ENCODE measurements at regions not wholly inside any gene's neighbourhood (a gene's known extent, or its start where the extent isn't known, plus 50 kb on each side); places are given as distances from the start of the nearest gene placed in this dataset.
A peak's percentile ranks its signal among the peaks of the same experiment; 100 is the strongest.
"Not testable (repeated sequence)": the region's sequence is repeated elsewhere in the genome, so short reads cannot be mapped to it uniquely, and the experiment has no call there.

- no peak for DNase-seq
These were observed 209.7 kb upstream of the TENT5A start for GRCh38 chr6:81962198-81962597.

- no peak for DNase-seq
These were observed 198.4 kb upstream of the TENT5A start for GRCh38 chr6:81950877-81951276.

GRCh38 chr6:81948861-81949260 lies 196.4 kb upstream of the TENT5A start:
- DNase-seq = no peak

- DNase-seq = not testable (repeated sequence)
These were observed 195.7 kb upstream of the TENT5A start for GRCh38 chr6:81948196-81948595.

GRCh38 chr6:81944661-81945060 lies 192.2 kb upstream of the TENT5A start:
- no peak for DNase-seq

GRCh38 chr6:81942842-81943241 lies 190.4 kb upstream of the TENT5A start:
- DNase-seq = not testable (repeated sequence)

- no peak for DNase-seq
These were observed 189.5 kb upstream of the TENT5A start for GRCh38 chr6:81942067-81942370.

GRCh38 chr6:81940451-81940985 lies 188.0 kb upstream of the TENT5A start:
- no peak for DNase-seq

GRCh38 chr6:81939766-81940165 lies 187.3 kb upstream of the TENT5A start:
- DNase-seq = no peak

GRCh38 chr6:81938991-81939732 lies 186.7 kb upstream of the TENT5A start:
- DNase-seq = peak; percentile 85

GRCh38 chr6:81938014-81938856 lies 185.8 kb upstream of the TENT5A start:
- DNase-seq = peak; percentile 76

GRCh38 chr6:81937296-81937937 lies 184.9 kb upstream of the TENT5A start:
- no peak for DNase-seq

GRCh38 chr6:81934936-81935335 lies 182.5 kb upstream of the TENT5A start:
- DNase-seq = no peak

GRCh38 chr6:81933608-81934051 lies 181.1 kb upstream of the TENT5A start:
- DNase-seq = no peak

GRCh38 chr6:81933089-81933488 lies 180.6 kb upstream of the TENT5A start:
- DNase-seq = no peak

- not testable (repeated sequence) for DNase-seq
These were observed 180.0 kb upstream of the TENT5A start for GRCh38 chr6:81932448-81932847.

GRCh38 chr6:81929828-81930227 lies 177.3 kb upstream of the TENT5A start:
- no peak for DNase-seq

GRCh38 chr6:81925201-81925600 lies 172.7 kb upstream of the TENT5A start:
- no peak for DNase-seq

- no peak for DNase-seq
These were observed 157.8 kb upstream of the TENT5A start for GRCh38 chr6:81909981-81910900.

- DNase-seq = no peak
These were observed 156.7 kb upstream of the TENT5A start for GRCh38 chr6:81909162-81909561.

- DNase-seq = no peak
These were observed 154.3 kb upstream of the TENT5A start for GRCh38 chr6:81906709-81907204.

GRCh38 chr6:81906041-81906440 lies 153.6 kb upstream of the TENT5A start:
- no peak for DNase-seq

Data from islet precursor cell (in vitro differentiated cells).